ENCODE measurements at regions not wholly inside any gene's neighbourhood (a gene's known extent, or its start where the extent isn't known, plus 50 kb on each side); places are given as distances from the start of the nearest gene placed in this dataset.

DNA sequence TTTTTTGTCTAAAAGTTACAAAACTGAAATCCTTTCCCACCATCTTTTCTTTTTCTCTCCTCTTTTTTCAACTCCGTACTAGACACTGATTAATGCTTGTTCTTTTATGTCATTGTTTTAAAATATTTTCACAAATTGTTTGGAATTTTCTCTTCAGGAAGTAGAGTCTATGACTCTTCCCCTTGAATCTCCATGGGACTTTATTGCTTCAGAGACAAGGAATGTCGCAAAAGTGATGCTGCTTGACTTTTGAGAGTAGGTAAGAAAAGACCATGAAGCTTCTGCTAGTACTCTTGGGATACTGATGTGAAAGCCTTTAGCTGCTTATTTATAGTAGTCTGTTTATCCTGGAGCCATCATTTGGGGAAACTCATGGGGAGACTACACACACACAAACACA lies 260.1 kb upstream of the SLC10A2 start:
- TF ChIP-seq, protein P1, sequence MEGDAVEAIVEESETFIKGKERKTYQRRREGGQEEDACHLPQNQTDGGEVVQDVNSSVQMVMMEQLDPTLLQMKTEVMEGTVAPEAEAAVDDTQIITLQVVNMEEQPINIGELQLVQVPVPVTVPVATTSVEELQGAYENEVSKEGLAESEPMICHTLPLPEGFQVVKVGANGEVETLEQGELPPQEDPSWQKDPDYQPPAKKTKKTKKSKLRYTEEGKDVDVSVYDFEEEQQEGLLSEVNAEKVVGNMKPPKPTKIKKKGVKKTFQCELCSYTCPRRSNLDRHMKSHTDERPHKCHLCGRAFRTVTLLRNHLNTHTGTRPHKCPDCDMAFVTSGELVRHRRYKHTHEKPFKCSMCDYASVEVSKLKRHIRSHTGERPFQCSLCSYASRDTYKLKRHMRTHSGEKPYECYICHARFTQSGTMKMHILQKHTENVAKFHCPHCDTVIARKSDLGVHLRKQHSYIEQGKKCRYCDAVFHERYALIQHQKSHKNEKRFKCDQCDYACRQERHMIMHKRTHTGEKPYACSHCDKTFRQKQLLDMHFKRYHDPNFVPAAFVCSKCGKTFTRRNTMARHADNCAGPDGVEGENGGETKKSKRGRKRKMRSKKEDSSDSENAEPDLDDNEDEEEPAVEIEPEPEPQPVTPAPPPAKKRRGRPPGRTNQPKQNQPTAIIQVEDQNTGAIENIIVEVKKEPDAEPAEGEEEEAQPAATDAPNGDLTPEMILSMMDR (conservative IDR thresholded peaks at IDR 0.05 in 1 of 2, IDR thresholded peaks at IDR 0.05 in 1 of 2; ENCODE audit: extremely low read depth in 1 of 2, insufficient read depth in 1 of 2, low read depth in 1 of 2, low read length in 2 of 2), result no peak
- no peak for TF ChIP-seq EZH2 (IDR thresholded peaks at IDR 0.05; ENCODE audit: borderline replicate concordance, low read length)

All from mammary epithelial cell (primary cell).